GM19324 (cell line): ENCODE measurements at regions not wholly inside any gene's neighbourhood (a gene's known extent, or its start where the extent isn't known, plus 50 kb on each side); places are given as distances from the start of the nearest gene placed in this dataset.

Experiments used
- ATAC-seq: cut with Tn5 transposase; IDR thresholded peaks from one replicate; pipeline ENCODE4 v1.9.1; 2021; ENCODE audit warnings: mild to moderate bottlenecking, moderate library complexity; ENCODE audit not compliant: unreplicated experiment, low FRiP score

DNA sequence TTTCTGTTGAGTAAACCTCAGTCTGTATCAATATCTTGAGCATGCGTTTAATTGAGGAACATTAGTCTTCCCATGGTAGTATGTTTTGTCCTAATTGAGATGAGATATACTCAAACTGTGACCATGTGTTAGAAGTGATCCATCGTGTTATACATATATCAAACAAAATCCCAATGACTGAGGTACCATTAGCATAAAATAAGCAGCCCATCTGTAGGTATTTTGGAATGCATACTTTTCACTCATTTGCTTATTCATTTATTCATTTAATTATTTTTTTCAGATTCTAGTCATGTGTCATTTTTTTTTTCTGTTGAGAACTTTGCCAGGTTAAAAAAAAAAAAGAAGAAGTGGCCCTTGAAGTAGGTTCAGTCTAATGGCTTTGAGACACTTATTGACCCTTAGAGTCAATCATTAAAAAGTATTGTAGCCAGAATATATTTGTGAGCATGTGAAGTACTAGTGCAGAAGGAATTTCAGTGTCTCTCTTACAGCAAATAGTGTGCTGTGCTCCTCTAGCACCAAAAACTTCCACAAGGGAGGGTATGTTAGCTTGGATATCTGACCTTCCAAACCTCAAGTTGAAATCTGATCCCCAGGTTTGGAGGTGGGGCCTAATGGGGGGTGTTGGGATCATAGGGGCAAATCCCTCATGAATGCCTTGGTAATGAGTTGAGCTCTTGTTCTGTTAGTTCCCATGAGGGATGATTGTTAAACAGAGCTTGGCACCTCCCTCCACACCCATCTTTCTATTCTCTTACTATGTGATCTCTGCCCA is 130.8 kb upstream of the NPY2R start:
- ATAC-seq = no peak

DNA sequence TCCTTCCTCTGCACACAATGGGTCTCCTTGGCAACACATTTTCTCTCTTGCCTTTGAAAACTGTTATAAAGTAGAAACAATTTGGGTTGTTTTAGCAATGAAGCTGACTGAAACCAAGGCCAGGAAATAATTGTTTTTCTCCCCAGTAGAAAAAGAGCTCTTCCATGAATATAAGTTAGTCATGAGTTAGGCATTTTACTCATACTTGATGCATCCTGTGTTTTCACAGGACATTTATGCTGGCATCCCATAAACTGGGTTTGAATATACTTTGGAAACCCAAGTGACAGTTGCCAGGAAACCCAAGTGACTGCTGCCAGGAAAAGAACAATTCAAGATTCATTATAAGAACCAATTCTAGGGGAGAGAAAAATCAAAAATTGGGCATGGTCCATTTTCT is 128.6 kb upstream of the NPY2R start:
- no peak for ATAC-seq

DNA sequence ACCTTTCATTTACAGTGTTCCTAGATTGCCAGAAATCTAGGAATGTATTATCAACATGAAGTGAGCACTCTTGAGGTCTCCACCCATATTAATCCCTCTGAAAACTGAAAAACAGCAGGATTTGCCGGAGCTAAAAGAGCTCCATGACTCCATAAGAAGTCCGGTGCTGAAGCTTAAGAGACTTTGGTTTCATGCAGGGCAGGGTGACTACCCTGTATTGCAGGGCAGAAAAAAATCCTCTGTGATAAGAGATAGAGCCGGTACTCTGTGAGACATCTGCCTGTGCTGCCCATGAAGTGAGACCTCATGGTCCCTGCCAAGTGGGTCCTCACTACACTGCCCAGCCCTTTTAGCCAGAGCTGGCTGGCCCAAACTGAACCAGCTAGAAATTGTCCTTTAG is 127.2 kb upstream of the NPY2R start:
- ATAC-seq = no peak

DNA sequence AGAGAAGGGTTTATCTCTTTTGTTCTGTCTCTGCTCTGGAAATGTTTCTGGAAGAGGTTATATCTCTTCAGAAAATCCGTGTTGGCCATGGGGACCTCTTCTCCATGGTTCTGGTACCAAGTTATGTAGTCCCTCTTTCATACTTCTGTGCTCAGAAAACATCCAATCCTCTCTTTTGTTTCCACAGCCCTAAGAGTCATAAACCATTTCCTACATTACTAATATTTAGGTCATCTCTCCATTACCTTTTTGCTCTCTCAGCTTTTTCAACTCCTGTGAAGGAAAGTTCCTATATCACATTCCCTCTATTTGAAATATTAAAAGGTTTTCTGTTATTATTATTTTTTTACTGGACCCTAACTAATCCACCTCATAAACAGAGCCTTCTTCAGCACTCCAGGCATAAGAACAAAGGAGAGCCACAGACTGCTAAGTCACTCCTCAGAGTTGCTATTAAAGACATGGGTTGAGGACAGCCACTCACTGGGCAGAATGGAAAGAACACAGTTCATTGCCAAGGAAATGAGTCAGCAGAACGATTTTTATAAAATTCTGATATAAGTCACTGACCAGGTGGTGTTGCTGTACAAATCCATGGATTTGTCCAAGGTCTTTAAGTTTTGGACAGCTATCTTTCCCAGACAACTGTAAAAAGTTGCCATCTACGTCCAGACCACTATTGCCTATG is 122.4 kb upstream of the NPY2R start:
- ATAC-seq = no peak

DNA sequence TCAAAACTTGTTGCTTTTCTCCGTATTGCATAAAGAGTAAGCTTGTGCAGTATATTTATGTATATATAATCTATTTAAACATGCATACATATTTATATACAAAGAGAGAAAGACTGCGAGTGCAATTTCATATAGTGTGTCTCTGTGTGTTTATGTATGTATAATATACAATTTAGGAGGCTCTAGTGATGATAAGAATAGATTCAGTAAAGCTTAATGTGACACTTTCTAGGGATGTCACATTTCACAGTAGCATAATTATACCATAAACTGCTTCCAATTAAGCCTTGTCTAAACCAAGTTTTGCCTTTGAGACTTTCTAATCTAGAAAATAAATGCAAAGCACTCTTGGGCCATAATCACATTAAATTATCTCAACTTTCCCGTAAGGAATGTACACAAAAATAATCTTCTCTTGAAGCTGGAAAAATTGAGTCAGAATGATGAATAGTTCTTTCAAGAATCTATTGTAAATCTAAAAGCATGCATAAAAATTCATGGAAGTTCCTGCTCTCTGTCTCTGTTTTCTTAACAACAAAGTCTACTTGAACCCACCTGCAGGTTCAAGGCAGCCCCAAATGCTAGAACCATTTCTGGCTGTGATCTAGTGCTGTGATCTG is 114.1 kb upstream of the NPY2R start:
- no peak for ATAC-seq

DNA sequence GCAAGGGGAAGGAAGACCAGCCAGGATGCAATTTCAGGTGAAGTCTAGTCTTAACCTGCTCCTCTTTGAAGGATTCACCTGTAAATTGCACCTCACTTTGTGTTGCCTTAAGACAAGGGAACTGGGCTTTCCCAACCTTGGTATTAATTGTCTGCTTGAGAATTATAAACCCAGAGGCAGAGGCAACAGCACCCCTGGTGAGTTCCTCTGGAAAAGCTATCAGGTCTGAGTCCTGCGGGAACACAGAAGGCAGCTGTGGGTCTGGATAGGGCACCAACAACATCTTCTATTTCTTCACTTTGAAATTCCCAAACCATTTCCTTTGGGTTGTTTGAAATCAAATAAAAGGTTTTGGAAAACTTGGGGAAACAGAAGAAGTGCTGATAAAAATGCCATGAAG is 109.2 kb upstream of the NPY2R start:
- ATAC-seq = no peak

DNA sequence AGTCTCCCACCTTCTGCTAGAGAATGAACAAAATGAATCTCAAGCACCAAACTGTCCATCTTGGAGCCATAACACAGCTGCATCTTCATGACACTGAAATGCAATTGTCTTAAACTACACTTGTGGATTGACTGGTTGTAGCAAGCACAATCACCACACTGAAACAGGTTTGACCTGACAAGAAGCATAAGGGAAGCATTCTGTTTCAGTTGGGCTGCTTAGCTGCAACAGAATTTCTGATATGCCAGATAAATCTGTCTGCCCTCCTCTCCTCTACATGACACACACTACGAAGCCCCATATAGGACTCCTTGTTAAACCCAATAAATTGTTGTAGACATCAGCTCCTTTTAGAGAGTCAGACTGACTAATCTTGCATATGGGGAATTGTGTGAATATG is 101.8 kb upstream of the NPY2R start:
- no peak for ATAC-seq

DNA sequence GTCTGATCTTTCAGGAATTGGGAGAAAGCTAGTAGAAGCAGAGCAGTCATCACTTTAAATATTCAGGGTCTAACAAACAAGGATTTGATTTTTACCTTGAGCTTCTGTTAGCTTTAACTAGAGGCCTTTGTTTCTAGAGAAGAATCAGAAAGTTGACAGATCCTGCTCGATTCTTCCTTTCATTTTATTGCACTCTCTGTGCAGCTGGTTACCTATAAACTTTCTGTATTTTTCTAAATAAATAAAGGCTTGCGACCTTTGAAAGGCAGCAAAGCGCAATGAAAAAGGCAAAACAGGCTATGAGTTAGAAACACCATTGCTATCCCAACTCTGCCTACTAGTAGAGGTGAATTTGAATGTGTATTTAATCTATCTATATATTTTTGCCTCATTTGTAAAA is 101.4 kb upstream of the NPY2R start:
- no peak for ATAC-seq

DNA sequence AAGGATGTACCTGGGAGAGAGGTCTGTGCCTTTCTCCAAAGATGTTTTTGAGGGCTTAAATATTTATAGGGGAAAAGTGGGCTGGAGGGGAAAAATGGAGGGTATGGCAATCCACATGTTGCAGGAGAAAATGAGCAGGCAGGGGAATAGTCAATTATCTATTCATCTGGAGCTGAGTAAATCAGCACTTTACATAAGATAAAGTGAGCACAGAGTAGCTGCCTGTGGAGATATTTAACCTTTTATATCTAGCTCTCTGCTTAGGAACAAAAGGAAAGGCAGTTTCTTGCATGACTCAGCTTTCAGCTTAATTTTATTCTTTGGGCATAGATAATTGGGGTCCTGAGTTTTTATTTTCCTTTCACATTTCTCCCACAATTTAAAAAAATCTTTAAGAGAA is 93.6 kb upstream of the NPY2R start:
- no peak for ATAC-seq

DNA sequence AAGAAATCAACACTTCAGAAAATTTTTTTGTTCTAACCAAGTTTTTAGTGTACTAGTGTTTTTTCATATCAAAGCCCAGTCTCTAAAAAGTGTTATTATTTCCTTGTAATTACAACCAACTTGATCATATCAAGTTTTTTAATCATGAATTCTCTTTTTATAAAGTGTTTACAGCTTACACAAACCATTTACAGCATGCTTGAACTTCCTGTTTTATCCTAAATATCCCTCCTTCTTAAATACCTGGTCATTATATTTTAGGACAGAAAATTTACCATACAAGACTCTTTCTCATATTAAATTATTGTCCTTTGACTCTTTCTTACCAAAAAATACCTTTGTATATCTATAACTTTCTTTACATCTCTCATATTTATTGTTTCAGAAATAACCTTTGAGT is 89.4 kb upstream of the NPY2R start:
- no peak for ATAC-seq

DNA sequence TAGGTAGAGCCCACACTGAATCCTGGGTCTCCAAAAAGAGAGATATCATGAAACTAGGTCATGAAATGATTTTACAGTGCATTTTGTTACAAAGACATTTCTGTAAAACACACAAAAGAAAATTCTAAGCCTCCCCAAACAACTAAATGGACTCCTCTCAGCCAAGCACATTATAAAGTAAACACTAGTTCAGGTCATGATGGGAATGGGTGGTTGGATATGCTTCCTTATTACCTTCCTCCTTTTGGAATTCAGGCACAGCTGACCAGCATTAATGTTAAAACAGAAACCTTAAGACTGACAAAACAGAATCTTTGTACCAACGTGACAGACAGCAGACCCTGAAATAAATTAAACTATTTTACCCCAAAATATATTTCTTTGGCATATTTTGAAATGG is 87.9 kb upstream of the NPY2R start:
- no peak for ATAC-seq

DNA sequence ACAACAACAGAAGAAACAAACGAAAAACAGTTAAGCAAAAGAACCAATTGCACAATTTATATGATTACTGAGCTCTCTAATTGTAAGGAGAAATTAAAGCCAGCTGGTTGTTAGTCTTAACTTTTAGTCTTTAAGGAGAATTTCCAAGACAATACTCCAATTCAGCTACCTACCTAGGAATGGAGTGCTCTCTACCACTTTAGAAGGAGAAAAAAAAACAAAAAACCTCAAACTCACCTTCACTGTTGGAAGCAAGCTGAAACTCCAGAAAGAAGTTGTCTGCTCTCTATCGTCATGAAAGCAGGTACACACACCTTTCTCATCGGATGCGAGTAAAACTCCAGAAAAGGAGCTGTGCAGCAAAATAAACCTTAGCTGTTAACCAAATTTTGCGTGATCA is 86.1 kb upstream of the NPY2R start:
- ATAC-seq = no peak

DNA sequence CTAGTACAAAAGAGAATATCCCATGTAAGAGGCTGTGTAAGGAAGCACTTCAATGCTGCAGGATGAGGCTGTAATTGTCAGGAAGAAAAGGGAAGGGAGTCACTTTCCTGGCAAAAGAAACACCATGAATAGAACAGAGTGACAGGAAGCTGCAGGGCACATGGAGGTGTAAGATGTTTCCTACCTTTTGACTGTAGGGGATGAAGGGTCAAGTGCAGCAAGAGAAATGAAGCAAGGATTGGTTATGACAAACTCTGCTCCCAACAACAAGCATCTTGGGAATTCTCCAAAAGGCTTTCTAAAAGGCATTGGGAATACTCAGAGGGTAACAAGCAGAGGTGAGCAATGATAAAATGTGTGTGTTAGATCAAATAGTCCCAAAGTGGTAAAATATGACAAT is 74.3 kb upstream of the NPY2R start:
- ATAC-seq = no peak

DNA sequence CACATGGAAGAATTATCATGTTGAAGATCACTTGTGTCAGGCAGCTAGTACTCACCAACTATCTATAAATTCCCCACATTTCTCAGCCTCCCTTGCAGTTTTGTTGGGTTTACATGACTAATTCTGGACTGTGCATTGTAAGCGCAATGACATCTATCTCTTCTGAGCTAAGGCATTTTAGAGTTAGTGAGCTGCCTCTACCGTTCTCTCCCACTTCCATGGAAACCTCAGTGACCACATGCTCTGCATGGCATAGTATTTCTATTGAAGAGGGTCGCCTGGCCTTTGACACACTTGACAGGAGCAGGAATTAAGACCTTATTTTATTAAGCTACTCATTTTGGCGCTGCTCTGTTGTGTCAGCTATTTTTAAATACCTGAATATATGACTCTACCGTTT is 67.5 kb upstream of the NPY2R start:
- no peak for ATAC-seq

DNA sequence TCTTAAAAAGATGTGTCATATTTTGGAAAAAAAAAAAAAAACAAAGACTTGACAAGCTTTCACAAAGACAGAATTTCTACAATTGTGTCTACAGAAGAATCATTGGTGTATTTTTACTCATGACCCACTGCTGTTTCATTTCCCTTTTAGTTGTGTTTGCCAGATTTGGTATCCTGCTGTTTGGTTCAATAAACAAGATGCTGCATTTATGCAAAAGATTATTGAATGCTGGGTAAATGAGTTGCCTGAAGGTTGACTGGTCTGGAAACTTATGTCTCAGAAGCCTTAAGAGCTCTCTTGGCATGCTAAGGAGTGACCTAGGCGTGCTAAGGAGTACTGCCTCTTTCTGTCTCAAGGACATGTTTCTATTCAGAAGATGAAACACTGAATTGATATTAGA is 64.9 kb upstream of the NPY2R start:
- ATAC-seq = no peak
